ENCODE measurements at regions not wholly inside any gene's neighbourhood (a gene's known extent, or its start where the extent isn't known, plus 50 kb on each side); places are given as distances from the start of the nearest gene placed in this dataset.

DNA sequence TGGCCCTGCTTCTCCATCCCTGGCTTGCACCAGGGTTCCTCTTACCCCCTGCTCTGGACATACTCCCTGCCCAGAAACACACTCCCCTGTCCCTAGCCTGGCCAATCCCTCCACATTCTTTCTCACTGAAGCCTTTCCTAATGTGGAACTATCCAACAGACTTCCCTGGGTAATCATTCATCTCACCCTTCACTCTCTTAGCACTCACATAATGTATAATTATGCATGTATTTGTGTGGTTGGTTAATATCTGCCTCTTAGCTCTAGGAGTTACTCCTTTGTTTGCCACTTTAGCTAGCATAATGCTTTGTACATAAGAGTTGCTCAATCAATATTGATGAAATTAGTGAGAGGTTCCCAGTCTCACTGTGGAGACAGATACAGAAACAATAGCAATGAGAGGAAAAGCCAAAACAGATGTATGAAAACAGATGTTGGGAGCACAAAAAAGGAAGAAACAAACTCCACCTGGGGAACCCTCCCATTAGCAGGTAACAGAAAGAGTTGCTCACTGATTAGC, 76.9 kb upstream of the WARS2 start:
- no peaks in the 10 kb centered on the region for H4K20me1 ChIP-seq (ENCODE audit: insufficient read depth, low read length)
- no peaks in the 10 kb centered on the region for H3K27me3 ChIP-seq (ENCODE audit: insufficient read depth, low read length)
- no peak overlapping the region for H3K4me2 ChIP-seq (ENCODE audit: low read length)
- H3K79me2 ChIP-seq (ENCODE audit: insufficient read depth, low read length) = no peaks in the 10 kb centered on the region
- H3K4me3 ChIP-seq (ENCODE audit: low read depth, low read length, poor library complexity, severe bottlenecking) = no peak overlapping the region
- TF ChIP-seq CTCF (IDR thresholded peaks at IDR 0.05; ENCODE audit: low read length) = no peak
- no peak for TF ChIP-seq EZH2 (IDR thresholded peaks at IDR 0.05; ENCODE audit: borderline replicate concordance, low read length)
- no peaks in the 10 kb centered on the region for H3F3A ChIP-seq (ENCODE audit: insufficient read depth, low read length)
- no peak overlapping the region for H3K27ac ChIP-seq (ENCODE audit: low read depth, low read length, poor library complexity, severe bottlenecking)
- H3K9ac ChIP-seq (ENCODE audit: low read length) = no peak overlapping the region
- no peaks in the 10 kb centered on the region for H3K36me3 ChIP-seq (ENCODE audit: insufficient read depth, low read length)
- no peak overlapping the region for H2AFZ ChIP-seq (ENCODE audit: low read length)
- H3K9me3 ChIP-seq (ENCODE audit: low read length) = no peaks in the 10 kb centered on the region
- H3K4me1 ChIP-seq (ENCODE audit: insufficient read depth, low read length, severe bottlenecking) = no peaks in the 10 kb centered on the region
- no peaks in the 10 kb centered on the region for H3K9me2 ChIP-seq (ENCODE audit: low read depth, low read length)

DNA sequence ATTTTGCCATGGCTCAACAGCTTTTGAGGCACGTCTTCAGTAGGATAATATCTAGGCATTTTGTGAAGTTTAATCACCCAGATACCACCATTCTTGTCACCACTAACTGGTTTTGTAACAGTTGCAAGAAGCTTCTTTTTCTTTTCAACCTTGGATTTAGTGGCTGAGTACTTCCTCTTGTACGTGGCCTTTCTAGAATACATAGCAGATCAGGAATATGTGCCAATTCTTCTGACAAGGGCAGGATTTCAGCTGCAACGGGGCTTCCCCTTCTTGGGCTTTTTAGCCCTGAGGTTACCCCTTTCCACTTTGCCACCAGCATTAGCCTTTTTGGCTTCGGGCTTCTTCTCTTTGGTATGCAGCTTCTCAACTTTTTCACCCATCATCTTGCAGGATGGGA, 79.3 kb upstream of the WARS2 start:
- H3K4me3 ChIP-seq (ENCODE audit: low read depth, low read length, poor library complexity, severe bottlenecking) = no peak overlapping the region
- H3K27me3 ChIP-seq (ENCODE audit: insufficient read depth, low read length) = no peaks in the 10 kb centered on the region
- no peak overlapping the region for H3K4me2 ChIP-seq (ENCODE audit: low read length)
- H3K36me3 ChIP-seq (ENCODE audit: insufficient read depth, low read length) = no peaks in the 10 kb centered on the region
- no peak overlapping the region for H3K9ac ChIP-seq (ENCODE audit: low read length)
- no peak overlapping the region for H3K27ac ChIP-seq (ENCODE audit: low read depth, low read length, poor library complexity, severe bottlenecking)
- TF ChIP-seq CTCF (IDR thresholded peaks at IDR 0.05; ENCODE audit: low read length) (no peak), EZH2 (IDR thresholded peaks at IDR 0.05; ENCODE audit: borderline replicate concordance, low read length) (no peak)
- no peaks in the 10 kb centered on the region for H3F3A ChIP-seq (ENCODE audit: insufficient read depth, low read length)
- H3K79me2 ChIP-seq (ENCODE audit: insufficient read depth, low read length) = no peaks in the 10 kb centered on the region
- H3K4me1 ChIP-seq (ENCODE audit: insufficient read depth, low read length, severe bottlenecking) = no peaks in the 10 kb centered on the region
- no peaks in the 10 kb centered on the region for H4K20me1 ChIP-seq (ENCODE audit: insufficient read depth, low read length)
- no peaks in the 10 kb centered on the region for H3K9me2 ChIP-seq (ENCODE audit: low read depth, low read length)
- H2AFZ ChIP-seq (ENCODE audit: low read length) = no peak overlapping the region
- H3K9me3 ChIP-seq (ENCODE audit: low read length) = no peaks in the 10 kb centered on the region

DNA sequence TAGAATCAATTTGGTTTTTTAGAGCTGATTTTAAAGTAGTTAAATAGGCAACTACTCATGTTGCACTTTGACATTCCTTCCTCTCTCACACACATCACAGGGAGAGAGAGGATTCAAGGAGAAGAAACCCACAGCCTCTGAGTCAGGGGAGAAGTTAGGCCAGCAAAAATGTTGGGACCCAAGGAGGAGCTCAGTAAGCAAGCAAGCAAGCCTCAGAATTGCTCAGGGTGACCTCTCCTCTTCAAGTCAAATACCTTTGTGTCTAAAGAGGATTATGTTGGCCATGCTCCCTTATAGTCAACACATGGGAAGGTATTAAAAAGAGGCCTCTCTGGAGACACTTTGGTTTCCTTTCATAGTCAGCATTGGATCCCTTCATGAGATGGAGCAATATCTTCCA, 80.5 kb upstream of the WARS2 start:
- Histone ChIP-seq H3K27me3 (ENCODE audit: insufficient read depth, low read length) (no peaks in the 10 kb centered on the region), H3K4me1 (ENCODE audit: insufficient read depth, low read length, severe bottlenecking) (no peaks in the 10 kb centered on the region), H4K20me1 (ENCODE audit: insufficient read depth, low read length) (no peaks in the 10 kb centered on the region), H3K27ac (ENCODE audit: low read depth, low read length, poor library complexity, severe bottlenecking) (no peak overlapping the region), H3K79me2 (ENCODE audit: insufficient read depth, low read length) (no peaks in the 10 kb centered on the region), H2AFZ (ENCODE audit: low read length) (no peak overlapping the region), H3K9me2 (ENCODE audit: low read depth, low read length) (no peaks in the 10 kb centered on the region), H3K4me2 (ENCODE audit: low read length) (no peak overlapping the region), H3K36me3 (ENCODE audit: insufficient read depth, low read length) (no peaks in the 10 kb centered on the region), H3K9me3 (ENCODE audit: low read length) (no peaks in the 10 kb centered on the region), H3K4me3 (ENCODE audit: low read depth, low read length, poor library complexity, severe bottlenecking) (no peak overlapping the region), H3K9ac (ENCODE audit: low read length) (no peak overlapping the region), H3F3A (ENCODE audit: insufficient read depth, low read length) (no peaks in the 10 kb centered on the region)
- TF ChIP-seq EZH2 (IDR thresholded peaks at IDR 0.05; ENCODE audit: borderline replicate concordance, low read length) (no peak), CTCF (IDR thresholded peaks at IDR 0.05; ENCODE audit: low read length) (no peak)
